ENCODE measurements at regions not wholly inside any gene's neighbourhood (a gene's known extent, or its start where the extent isn't known, plus 50 kb on each side); places are given as distances from the start of the nearest gene placed in this dataset.
"Not testable (repeated sequence)": the region's sequence is repeated elsewhere in the genome, so short reads cannot be mapped to it uniquely, and the experiment has no call there.

DNA sequence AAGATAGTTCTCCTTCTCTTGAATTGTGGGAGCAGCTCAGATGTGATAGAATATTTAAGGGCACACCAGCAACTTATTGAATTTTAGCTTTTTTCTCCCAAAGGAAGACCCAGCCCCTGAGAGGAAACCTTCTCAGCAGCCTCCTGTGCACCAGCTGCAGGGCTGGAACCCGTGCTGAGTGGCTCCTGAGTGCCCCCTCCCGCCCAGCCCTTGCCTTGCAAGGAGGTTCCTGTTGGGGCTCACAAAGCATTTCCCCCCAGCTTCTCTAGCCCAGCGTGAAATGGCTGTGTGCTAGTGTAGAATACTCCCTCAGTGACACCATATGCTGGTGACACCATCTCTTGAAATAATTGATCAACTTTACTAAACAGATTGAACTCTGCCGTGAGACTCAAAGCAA lies 1180.1 kb downstream of the TMEM121 start:
- TF ChIP-seq, protein P1, sequence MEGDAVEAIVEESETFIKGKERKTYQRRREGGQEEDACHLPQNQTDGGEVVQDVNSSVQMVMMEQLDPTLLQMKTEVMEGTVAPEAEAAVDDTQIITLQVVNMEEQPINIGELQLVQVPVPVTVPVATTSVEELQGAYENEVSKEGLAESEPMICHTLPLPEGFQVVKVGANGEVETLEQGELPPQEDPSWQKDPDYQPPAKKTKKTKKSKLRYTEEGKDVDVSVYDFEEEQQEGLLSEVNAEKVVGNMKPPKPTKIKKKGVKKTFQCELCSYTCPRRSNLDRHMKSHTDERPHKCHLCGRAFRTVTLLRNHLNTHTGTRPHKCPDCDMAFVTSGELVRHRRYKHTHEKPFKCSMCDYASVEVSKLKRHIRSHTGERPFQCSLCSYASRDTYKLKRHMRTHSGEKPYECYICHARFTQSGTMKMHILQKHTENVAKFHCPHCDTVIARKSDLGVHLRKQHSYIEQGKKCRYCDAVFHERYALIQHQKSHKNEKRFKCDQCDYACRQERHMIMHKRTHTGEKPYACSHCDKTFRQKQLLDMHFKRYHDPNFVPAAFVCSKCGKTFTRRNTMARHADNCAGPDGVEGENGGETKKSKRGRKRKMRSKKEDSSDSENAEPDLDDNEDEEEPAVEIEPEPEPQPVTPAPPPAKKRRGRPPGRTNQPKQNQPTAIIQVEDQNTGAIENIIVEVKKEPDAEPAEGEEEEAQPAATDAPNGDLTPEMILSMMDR (IDR thresholded peaks at IDR 0.05), result not testable (repeated sequence)
- TF ChIP-seq POLR2A (IDR thresholded peaks at IDR 0.05), result not testable (repeated sequence)

Measured in heart left ventricle (tissue), 13 donors.